Esophagus squamous epithelium (tissue), 5 donors: ENCODE measurements at regions not wholly inside any gene's neighbourhood (a gene's known extent, or its start where the extent isn't known, plus 50 kb on each side); places are given as distances from the start of the nearest gene placed in this dataset.

Experiments used
- DNase-seq: peaks from one replicate; lab custom pipeline; 2025; lab: John Stamatoyannopoulos, UW
- H3K27ac ChIP-seq, 4 donors: fragments of 200-600 bp; sonication (generic); one replicate each; pipeline ENCODE4 v1.5.1; 2016 to 2019; ENCODE audit warnings: mild to moderate bottlenecking in 1 of 4
- H3K27me3 ChIP-seq, 4 donors: fragments of 200-600 bp; sonication (generic); 1 replicate in 3 of 4; 2 replicates in 1 of 4; pipeline versions ENCODE4 v1.5.1 to v1.6.0; 2017 to 2021; ENCODE audit warnings: antibody characterized with exemption in 1 of 4
- H3K36me3 ChIP-seq, 3 donors: fragments of 200-600 bp; sonication (generic); one replicate each; pipeline ENCODE4 v1.5.1; 2016 to 2019
- H3K4me1 ChIP-seq, 3 donors: fragments of 200-600 bp; sonication (generic); one replicate each; pipeline ENCODE4 v1.5.1; 2017 to 2019
- H3K4me3 ChIP-seq, 4 donors: fragments of 200-600 bp; sonication (generic); 1 replicate in 3 of 4; 2 replicates in 1 of 4; pipeline ENCODE4 v1.5.1; 2016 to 2019; ENCODE audit warnings: mild to moderate bottlenecking in 2 of 4, moderate library complexity in 1 of 4
- H3K9me3 ChIP-seq, 3 donors: fragments of 200-600 bp; sonication (generic); one replicate each; pipeline ENCODE4 v1.5.1; 2016 to 2019
- POLR2A ChIP-seq, 4 donors: fragments of 450-650 bp; IDR thresholded peaks; one replicate each; pipeline ENCODE4 v1.6.1; 2017; ENCODE audit warnings: antibody characterized with exemption in 4 of 4, mild to moderate bottlenecking in 4 of 4, moderate library complexity in 3 of 4
- WGBS, 2 donors: methylation state at CpG; one replicate each; pipeline ENCODE4 v1.1.5; 2018; 5-methylcytosine and 5-hydroxymethylcytosine counted together
- intact Hi-C: fragments of 100-400 bp; cut with DNase I; formaldehyde crosslinking; loops from one replicate; pipeline ENCODE4 v1.15.0; 2022
- TF ChIP-seq, protein P1 (sequence below), 6 experiments: fragments of 450-650 bp in 4 of 6; fragments of 200-600 bp in 2 of 6; sonication (generic) in 2 of 6; IDR thresholded peaks; one replicate each; pipeline ENCODE4 v1.5.1; 2016 to 2019; ENCODE audit warnings: antibody characterized with exemption in 6 of 6, mild to moderate bottlenecking in 4 of 6, moderate library complexity in 4 of 6
- donor health status: DM: yes; HTN: yes; CAD: no.

DNA sequence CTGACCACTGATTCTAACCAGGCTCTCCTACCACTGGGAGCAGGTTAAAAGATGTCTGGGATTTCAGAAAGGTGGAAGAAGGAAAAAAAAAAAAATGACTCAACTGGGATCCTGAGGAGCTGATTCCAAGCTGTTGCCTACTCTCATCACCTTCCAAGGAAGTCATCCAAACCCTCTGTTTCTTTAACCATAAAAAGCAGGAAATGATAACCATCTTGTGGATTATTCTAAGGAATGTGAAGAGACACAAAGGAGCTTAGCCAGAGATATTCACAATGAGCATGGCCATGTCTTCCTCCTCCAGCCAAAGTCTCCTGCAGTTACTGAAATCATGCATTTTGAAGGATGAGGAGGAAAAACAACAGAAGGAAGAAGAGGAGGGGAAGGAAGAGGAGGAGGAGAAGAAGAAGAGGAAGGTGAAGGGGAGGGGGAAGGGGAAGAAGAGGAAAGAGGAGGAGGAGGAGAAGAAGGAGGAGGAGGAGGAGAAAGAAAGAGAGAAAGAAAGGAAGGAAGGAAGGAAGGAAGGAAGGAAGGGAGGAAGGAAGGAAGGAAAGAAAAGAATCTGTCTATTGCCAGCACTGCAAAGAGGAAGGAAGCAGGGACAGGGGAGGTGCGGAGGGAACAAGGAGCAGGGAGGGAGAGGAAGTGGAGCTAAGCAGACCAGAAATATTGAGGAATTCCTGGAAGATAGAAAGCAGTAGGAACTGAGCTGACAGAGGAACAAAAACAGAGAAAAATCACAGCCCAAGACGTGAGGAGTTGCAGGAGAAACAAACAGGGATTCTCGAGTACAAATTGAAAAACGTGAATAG, 229.2 kb downstream of the UACA start:
- intact Hi-C loops, result no loop called here

DNA sequence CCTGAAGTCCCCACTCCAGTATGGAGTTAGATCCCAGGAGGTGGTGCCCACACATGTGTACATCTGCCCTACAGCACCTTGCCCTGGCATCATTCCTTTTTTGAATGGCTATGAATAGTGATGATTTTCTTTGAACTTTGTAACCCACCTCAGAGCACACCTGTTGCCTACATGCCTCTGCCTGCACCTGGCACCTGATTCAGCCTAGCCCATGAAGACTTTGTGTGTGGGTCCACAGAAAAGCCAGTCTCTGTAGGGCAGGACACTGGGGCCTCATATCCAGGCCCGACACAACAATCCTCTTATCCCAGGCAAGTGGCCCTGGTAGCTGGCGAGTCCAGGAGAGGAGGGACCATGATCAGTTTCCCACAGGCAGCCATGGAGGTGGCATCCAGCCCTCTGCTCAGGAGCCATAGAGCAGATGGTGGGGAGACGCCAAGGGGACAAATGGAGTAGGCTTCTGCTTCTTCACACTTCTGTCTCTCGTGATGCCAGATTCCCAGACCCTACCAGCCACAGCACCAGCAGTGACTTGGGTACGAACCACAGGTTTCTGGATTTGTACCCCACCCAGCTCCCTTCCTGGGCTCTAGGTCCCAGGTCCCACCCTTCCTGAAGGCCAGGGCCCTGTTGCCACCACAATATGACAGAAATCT, 230.7 kb downstream of the UACA start:
- no peaks in the 10 kb centered on the region for H3K36me3 ChIP-seq
- DNase-seq, result no peak
- H3K4me3 ChIP-seq, result no peak overlapping the region
- H3K4me1 ChIP-seq, result peaks cover 4 to 28% (median 6%) of the 10 kb centered on the region in 3 donors
- TF ChIP-seq, protein P1, sequence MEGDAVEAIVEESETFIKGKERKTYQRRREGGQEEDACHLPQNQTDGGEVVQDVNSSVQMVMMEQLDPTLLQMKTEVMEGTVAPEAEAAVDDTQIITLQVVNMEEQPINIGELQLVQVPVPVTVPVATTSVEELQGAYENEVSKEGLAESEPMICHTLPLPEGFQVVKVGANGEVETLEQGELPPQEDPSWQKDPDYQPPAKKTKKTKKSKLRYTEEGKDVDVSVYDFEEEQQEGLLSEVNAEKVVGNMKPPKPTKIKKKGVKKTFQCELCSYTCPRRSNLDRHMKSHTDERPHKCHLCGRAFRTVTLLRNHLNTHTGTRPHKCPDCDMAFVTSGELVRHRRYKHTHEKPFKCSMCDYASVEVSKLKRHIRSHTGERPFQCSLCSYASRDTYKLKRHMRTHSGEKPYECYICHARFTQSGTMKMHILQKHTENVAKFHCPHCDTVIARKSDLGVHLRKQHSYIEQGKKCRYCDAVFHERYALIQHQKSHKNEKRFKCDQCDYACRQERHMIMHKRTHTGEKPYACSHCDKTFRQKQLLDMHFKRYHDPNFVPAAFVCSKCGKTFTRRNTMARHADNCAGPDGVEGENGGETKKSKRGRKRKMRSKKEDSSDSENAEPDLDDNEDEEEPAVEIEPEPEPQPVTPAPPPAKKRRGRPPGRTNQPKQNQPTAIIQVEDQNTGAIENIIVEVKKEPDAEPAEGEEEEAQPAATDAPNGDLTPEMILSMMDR (IDR thresholded peaks at IDR 0.05), result no peak
- no peak for TF ChIP-seq POLR2A (IDR thresholded peaks at IDR 0.05)
- intact Hi-C loops, result no loop called here
- H3K27ac ChIP-seq, result no peak overlapping the region
- peaks cover 0 to 62% (median 0%) of the 10 kb centered on the region in 4 donors for H3K27me3 ChIP-seq
- 47 to 73% methylated on average over 3 to 4 of the region's 5 CpGs for WGBS, 2 donors
- no peaks in the 10 kb centered on the region for H3K9me3 ChIP-seq

More for the DNA sequence above, 229.2 kb downstream of the UACA start:
- Histone ChIP-seq H3K27me3 (peaks cover 0 to 75% (median 0%) of the 10 kb centered on the region in 4 donors), H3K36me3 (no peaks in the 10 kb centered on the region), H3K9me3 (no peaks in the 10 kb centered on the region), H3K4me1 (peaks cover 0 to 20% (median 4%) of the 10 kb centered on the region in 3 donors), H3K27ac (no peak overlapping the region), H3K4me3 (peak overlapping the region in 1 of 4 donors; percentile 11)
- TF ChIP-seq POLR2A (IDR thresholded peaks at IDR 0.05), result no peak
- TF ChIP-seq, protein P1 (IDR thresholded peaks at IDR 0.05), result no peak
- WGBS, 2 donors, result 55 to 60% methylated on average over 4 of the region's 4 CpGs
- no peak for DNase-seq

DNA sequence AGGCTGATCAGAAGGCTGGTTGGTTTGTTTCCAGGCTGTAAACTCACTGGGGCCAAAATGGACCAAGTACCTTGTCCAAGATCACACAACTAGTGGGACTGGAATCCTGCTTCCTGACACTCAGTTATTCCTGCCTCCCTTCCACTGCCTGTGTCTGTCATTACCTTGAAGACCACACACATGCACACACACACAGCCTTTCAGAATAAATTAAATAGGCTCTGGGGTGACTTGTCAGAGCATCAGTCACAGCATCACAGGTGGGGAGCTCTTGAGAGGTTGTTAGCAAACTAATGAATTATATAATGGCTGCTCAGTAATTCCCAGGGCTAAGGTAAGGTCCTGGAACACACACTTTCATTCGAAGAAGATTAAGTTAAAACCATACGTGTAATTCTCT, 231.8 kb downstream of the UACA start:
- DNase-seq, result no peak
- TF ChIP-seq, protein P1 (IDR thresholded peaks at IDR 0.05), result no peak
- TF ChIP-seq POLR2A (IDR thresholded peaks at IDR 0.05), result no peak
- no peak overlapping the region for H3K27ac ChIP-seq
- H3K27me3 ChIP-seq, result peaks cover 0 to 51% (median 0%) of the 10 kb centered on the region in 4 donors
- H3K9me3 ChIP-seq, result no peaks in the 10 kb centered on the region
- no peak overlapping the region for H3K4me3 ChIP-seq
- intact Hi-C loops, result no loop called here
- peaks cover 4 to 39% (median 15%) of the 10 kb centered on the region in 3 donors for H3K4me1 ChIP-seq
- H3K36me3 ChIP-seq, result no peaks in the 10 kb centered on the region
- WGBS, 2 donors, result 61 to 73% methylated on average over 2 of the region's 2 CpGs

DNA sequence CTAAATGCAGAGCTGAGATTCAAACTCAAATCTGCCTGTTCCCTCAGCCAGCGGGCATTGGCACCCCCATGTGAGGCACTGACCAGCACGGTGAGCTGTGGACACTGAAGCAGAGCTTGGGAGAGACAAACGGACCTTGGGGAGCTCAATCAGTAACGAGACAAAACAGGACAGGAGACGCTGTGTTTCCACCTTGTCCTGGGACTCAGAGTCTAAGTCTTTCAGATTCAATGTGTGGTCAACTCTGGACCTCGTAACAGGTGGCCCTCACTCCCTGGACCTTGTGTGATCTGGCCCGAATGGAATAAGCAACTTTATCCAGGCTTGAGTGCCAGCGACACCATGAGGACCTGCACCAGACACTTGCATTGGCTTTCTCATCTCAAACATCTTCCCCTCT, 232.5 kb downstream of the UACA start:
- Histone ChIP-seq H3K36me3 (no peaks in the 10 kb centered on the region), H3K4me3 (no peak overlapping the region), H3K27ac (no peak overlapping the region), H3K27me3 (peaks cover 0 to 46% (median 0%) of the 10 kb centered on the region in 4 donors), H3K9me3 (no peaks in the 10 kb centered on the region), H3K4me1 (peaks cover 10 to 42% (median 18%) of the 10 kb centered on the region in 3 donors)
- no peak for DNase-seq
- TF ChIP-seq POLR2A (IDR thresholded peaks at IDR 0.05), result no peak
- TF ChIP-seq, protein P1 (IDR thresholded peaks at IDR 0.05), result no peak
- intact Hi-C loops, result no loop called here
- 85 to 92% methylated on average over 7 of the region's 8 CpGs for WGBS, 2 donors

DNA sequence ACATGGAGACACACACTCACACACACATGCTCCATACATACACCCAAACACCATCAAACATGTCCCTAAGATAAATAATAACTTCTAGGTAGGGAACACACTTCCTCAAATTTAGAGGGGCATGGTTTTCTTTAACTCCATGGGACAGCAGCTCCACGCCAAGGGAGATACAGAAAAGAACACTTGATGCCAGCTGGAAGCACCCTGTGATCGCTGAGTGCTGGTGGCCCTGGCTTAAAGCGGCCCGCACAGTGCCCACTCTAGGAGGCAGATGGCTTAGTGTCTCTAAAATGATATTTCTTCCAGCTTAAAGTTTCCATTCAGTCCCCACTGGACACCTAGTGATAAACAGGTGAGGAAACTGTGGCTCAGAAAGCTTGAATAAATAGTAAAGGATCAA, 232.9 kb downstream of the UACA start:
- no peaks in the 10 kb centered on the region for H3K9me3 ChIP-seq
- DNase-seq, result no peak
- peaks cover 0 to 46% (median 0%) of the 10 kb centered on the region in 4 donors for H3K27me3 ChIP-seq
- H3K4me3 ChIP-seq, result no peak overlapping the region
- WGBS, 2 donors, result 73 to 89% methylated on average over 4 of the region's 4 CpGs
- TF ChIP-seq, protein P1 (IDR thresholded peaks at IDR 0.05), result no peak
- no peak for TF ChIP-seq POLR2A (IDR thresholded peaks at IDR 0.05)
- peaks cover 9 to 42% (median 18%) of the 10 kb centered on the region in 3 donors for H3K4me1 ChIP-seq
- intact Hi-C loops, result no loop called here
- H3K27ac ChIP-seq, result no peak overlapping the region
- no peaks in the 10 kb centered on the region for H3K36me3 ChIP-seq
